ENCODE measurements at regions not wholly inside any gene's neighbourhood (a gene's known extent, or its start where the extent isn't known, plus 50 kb on each side); places are given as distances from the start of the nearest gene placed in this dataset.

GRCh38 chrY:9029929-9030328 is 307.3 kb upstream of the TSPY4 start:
- DNase-seq (ENCODE audit: low read depth) = no peak
- no peak overlapping the region for H3K4me3 ChIP-seq (ENCODE audit: low read length)
- TF ChIP-seq, protein P1, sequence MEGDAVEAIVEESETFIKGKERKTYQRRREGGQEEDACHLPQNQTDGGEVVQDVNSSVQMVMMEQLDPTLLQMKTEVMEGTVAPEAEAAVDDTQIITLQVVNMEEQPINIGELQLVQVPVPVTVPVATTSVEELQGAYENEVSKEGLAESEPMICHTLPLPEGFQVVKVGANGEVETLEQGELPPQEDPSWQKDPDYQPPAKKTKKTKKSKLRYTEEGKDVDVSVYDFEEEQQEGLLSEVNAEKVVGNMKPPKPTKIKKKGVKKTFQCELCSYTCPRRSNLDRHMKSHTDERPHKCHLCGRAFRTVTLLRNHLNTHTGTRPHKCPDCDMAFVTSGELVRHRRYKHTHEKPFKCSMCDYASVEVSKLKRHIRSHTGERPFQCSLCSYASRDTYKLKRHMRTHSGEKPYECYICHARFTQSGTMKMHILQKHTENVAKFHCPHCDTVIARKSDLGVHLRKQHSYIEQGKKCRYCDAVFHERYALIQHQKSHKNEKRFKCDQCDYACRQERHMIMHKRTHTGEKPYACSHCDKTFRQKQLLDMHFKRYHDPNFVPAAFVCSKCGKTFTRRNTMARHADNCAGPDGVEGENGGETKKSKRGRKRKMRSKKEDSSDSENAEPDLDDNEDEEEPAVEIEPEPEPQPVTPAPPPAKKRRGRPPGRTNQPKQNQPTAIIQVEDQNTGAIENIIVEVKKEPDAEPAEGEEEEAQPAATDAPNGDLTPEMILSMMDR (IDR thresholded peaks at IDR 0.05; ENCODE audit: insufficient read depth, low read depth, low read length, missing control alignments) = no peak

DNA sequence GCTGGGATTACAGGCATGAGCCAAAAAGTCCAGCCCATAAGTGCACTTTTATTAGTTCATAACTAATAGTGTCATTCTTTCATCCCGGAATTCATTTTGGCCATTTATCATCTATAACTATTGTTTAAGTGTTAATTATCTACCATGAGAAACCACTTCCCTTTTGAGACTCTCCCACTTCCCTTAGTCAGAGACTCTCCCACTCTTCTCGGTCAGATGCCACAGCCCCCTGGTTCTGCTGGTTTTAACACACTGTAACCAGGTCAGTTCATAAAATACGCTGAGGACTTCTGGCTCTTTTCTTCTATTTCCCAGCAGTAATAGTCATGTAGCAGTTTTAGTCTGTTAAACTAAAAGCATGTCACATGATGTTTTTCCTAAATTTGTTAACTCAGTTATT is 303.0 kb upstream of the TSPY4 start:
- no peak overlapping the region for H3K4me3 ChIP-seq (ENCODE audit: low read length)
- TF ChIP-seq, protein P1 (IDR thresholded peaks at IDR 0.05; ENCODE audit: insufficient read depth, low read depth, low read length, missing control alignments) = no peak
- DNase-seq (ENCODE audit: low read depth) = no peak

GRCh38 chrY:9035246-9035645 is 302.0 kb upstream of the TSPY4 start:
- no peak for DNase-seq (ENCODE audit: low read depth)
- TF ChIP-seq, protein P1 (IDR thresholded peaks at IDR 0.05; ENCODE audit: insufficient read depth, low read depth, low read length, missing control alignments) = no peak
- H3K4me3 ChIP-seq (ENCODE audit: low read length) = no peak overlapping the region

- no peak overlapping the region for H3K4me3 ChIP-seq (ENCODE audit: low read length)
- TF ChIP-seq, protein P1 (IDR thresholded peaks at IDR 0.05; ENCODE audit: insufficient read depth, low read depth, low read length, missing control alignments) = no peak
- no peak for DNase-seq (ENCODE audit: low read depth)
Observed at GRCh38 chrY:9041474-9041873, 295.8 kb upstream of the TSPY4 start.

Data from epithelial cell of esophagus (primary cell).